HG03045 (cell line): ENCODE measurements at regions not wholly inside any gene's neighbourhood (a gene's known extent, or its start where the extent isn't known, plus 50 kb on each side); places are given as distances from the start of the nearest gene placed in this dataset.

Experiments
- ATAC-seq: cut with Tn5 transposase; IDR thresholded peaks from one replicate; pipeline ENCODE4 v1.9.1; 2021; ENCODE audit warnings: mild to moderate bottlenecking, moderate library complexity; ENCODE audit not compliant: unreplicated experiment

- ATAC-seq: no peak
Measured at GRCh38 chr3:153311541-153311940, 149.5 kb downstream of the RAP2B start.

GRCh38 chr3:153313302-153313965 is 151.4 kb downstream of the RAP2B start:
- no peak for ATAC-seq

- ATAC-seq: no peak
Measured at GRCh38 chr3:153314038-153314437, 152.0 kb downstream of the RAP2B start.

- ATAC-seq: no peak
Measured at GRCh38 chr3:153315781-153316180, 153.8 kb downstream of the RAP2B start.

GRCh38 chr3:153319705-153320554 is 157.9 kb downstream of the RAP2B start:
- ATAC-seq: no peak

GRCh38 chr3:153320585-153321128 is 158.6 kb downstream of the RAP2B start:
- ATAC-seq: no peak

- no peak for ATAC-seq
Measured at GRCh38 chr3:153328690-153329089, 166.7 kb downstream of the RAP2B start.

GRCh38 chr3:153330901-153331300 is 168.9 kb downstream of the RAP2B start:
- ATAC-seq: no peak

- ATAC-seq: no peak
Measured at GRCh38 chr3:153331676-153332075, 169.7 kb downstream of the RAP2B start.

GRCh38 chr3:153334558-153334957 is 172.5 kb downstream of the RAP2B start:
- no peak for ATAC-seq

- no peak for ATAC-seq
Measured at GRCh38 chr3:153337369-153337768, 175.3 kb downstream of the RAP2B start.

GRCh38 chr3:153338487-153338886 is 176.5 kb downstream of the RAP2B start:
- no peak for ATAC-seq

- no peak for ATAC-seq
Measured at GRCh38 chr3:153339065-153339464, 177.0 kb downstream of the RAP2B start.

GRCh38 chr3:153343988-153344782 is 182.2 kb downstream of the RAP2B start:
- no peak for ATAC-seq

GRCh38 chr3:153348457-153349107 is 186.6 kb downstream of the RAP2B start:
- ATAC-seq: no peak

- no peak for ATAC-seq
Measured at GRCh38 chr3:153349108-153349499, 187.1 kb downstream of the RAP2B start.

GRCh38 chr3:153350420-153350819 is 188.4 kb downstream of the RAP2B start:
- ATAC-seq: no peak

GRCh38 chr3:153354641-153355040 is 192.6 kb downstream of the RAP2B start:
- no peak for ATAC-seq

- no peak for ATAC-seq
Measured at GRCh38 chr3:153355559-153355958, 193.5 kb downstream of the RAP2B start.

- ATAC-seq: no peak
Measured at GRCh38 chr3:153356908-153357307, 194.9 kb downstream of the RAP2B start.

GRCh38 chr3:153357436-153357835 is 195.4 kb downstream of the RAP2B start:
- no peak for ATAC-seq
